ENCODE measurements at regions not wholly inside any gene's neighbourhood (a gene's known extent, or its start where the extent isn't known, plus 50 kb on each side); places are given as distances from the start of the nearest gene placed in this dataset.

- WGBS, 2 donors (ENCODE audit: low coverage in 1 of 2), result 100% methylated on average over 1 of the region's 1 CpG
- in situ Hi-C loops (cut with MboI; ENCODE audit: low pct_ligation_motif_present in 1 of 4, low pct_unique_long_range_greater_than_20kb in 1 of 4, low sequenced_read_pairs in 3 of 4) (no loop called here), intact Hi-C loops (cut with DNase I; ENCODE audit: low total_unique reads) (no loop called here)
- TF ChIP-seq CTCF (IDR thresholded peaks at IDR 0.05) (no peak), POLR2A (IDR thresholded peaks at IDR 0.05) (no peak), POLR2AphosphoS5 (IDR thresholded peaks at IDR 0.05) (no peak), EP300 (IDR thresholded peaks at IDR 0.05; ENCODE audit: low read depth) (no peak)
- no peak for DNase-seq
- Histone ChIP-seq H3K4me1 (no peaks in the 10 kb centered on the region), H3K9me3 (peaks cover 0 to 4% of the 10 kb centered on the region in 2 donors), H3K36me3 (no peaks in the 10 kb centered on the region), H3K4me3 (no peak overlapping the region), H3K27ac (no peak overlapping the region), H3K27me3 (no peaks in the 10 kb centered on the region)
These were observed 390.3 kb downstream of the HHIPL2 start for GRCh38 chr1:222157612-222158011.

- TF ChIP-seq CTCF (IDR thresholded peaks at IDR 0.05) (no peak), EP300 (IDR thresholded peaks at IDR 0.05; ENCODE audit: low read depth) (no peak), POLR2A (IDR thresholded peaks at IDR 0.05) (no peak), POLR2AphosphoS5 (IDR thresholded peaks at IDR 0.05) (no peak)
- Histone ChIP-seq H3K4me3 (no peak overlapping the region), H3K4me1 (peaks cover 0 to 2% (median 0%) of the 10 kb centered on the region in 4 donors), H3K27me3 (no peaks in the 10 kb centered on the region), H3K27ac (no peak overlapping the region), H3K36me3 (no peaks in the 10 kb centered on the region), H3K9me3 (peaks cover 4 to 5% of the 10 kb centered on the region in 2 donors)
- DNase-seq, result no peak
- WGBS, 2 donors (ENCODE audit: low coverage in 1 of 2), result 44 to 53% methylated on average over 1 of the region's 1 CpG
- intact Hi-C loops (cut with DNase I; ENCODE audit: low total_unique reads) (no loop called here), in situ Hi-C loops (cut with MboI; ENCODE audit: low pct_ligation_motif_present in 1 of 4, low pct_unique_long_range_greater_than_20kb in 1 of 4, low sequenced_read_pairs in 3 of 4) (no loop called here)
These were observed 398.3 kb upstream of the DUSP10 start for GRCh38 chr1:222140206-222140605.

GRCh38 chr1:222138095-222138494 lies 396.2 kb upstream of the DUSP10 start:
- Histone ChIP-seq H3K27ac (no peak overlapping the region), H3K27me3 (no peaks in the 10 kb centered on the region), H3K36me3 (no peaks in the 10 kb centered on the region), H3K9me3 (peaks cover 7 to 10% of the 10 kb centered on the region in 2 donors), H3K4me1 (peaks cover 0 to 2% (median 0%) of the 10 kb centered on the region in 4 donors), H3K4me3 (no peak overlapping the region)
- TF ChIP-seq POLR2A (IDR thresholded peaks at IDR 0.05) (no peak), EP300 (IDR thresholded peaks at IDR 0.05; ENCODE audit: low read depth) (no peak), POLR2AphosphoS5 (IDR thresholded peaks at IDR 0.05) (no peak), CTCF (IDR thresholded peaks at IDR 0.05) (no peak)
- in situ Hi-C loops (cut with MboI; ENCODE audit: low pct_ligation_motif_present in 1 of 4, low pct_unique_long_range_greater_than_20kb in 1 of 4, low sequenced_read_pairs in 3 of 4) (no loop called here), intact Hi-C loops (cut with DNase I; ENCODE audit: low total_unique reads) (no loop called here)
- no peak for DNase-seq
- WGBS, 2 donors (ENCODE audit: low coverage in 1 of 2), result 88% methylated on average over 15 of the region's 15 CpGs

GRCh38 chr1:222136869-222137268 lies 395.0 kb upstream of the DUSP10 start:
- intact Hi-C loops (cut with DNase I; ENCODE audit: low total_unique reads), result no loop called here
- no peaks in the 10 kb centered on the region for H3K36me3 ChIP-seq

More at GRCh38 chr1:222136869-222137268, 395.0 kb upstream of the DUSP10 start:
- Histone ChIP-seq H3K27me3 (no peaks in the 10 kb centered on the region), H3K4me3 (no peak overlapping the region), H3K4me1 (peaks cover 0 to 2% (median 0%) of the 10 kb centered on the region in 4 donors), H3K27ac (no peak overlapping the region), H3K9me3 (peaks cover 5 to 7% of the 10 kb centered on the region in 2 donors)
- in situ Hi-C loops (cut with MboI; ENCODE audit: low pct_ligation_motif_present in 1 of 4, low pct_unique_long_range_greater_than_20kb in 1 of 4, low sequenced_read_pairs in 3 of 4), result no loop called here
- DNase-seq, result no peak
- 36 to 44% methylated on average over 1 of the region's 1 CpG for WGBS, 2 donors (ENCODE audit: low coverage in 1 of 2)
- TF ChIP-seq POLR2AphosphoS5 (IDR thresholded peaks at IDR 0.05), result no peak
- TF ChIP-seq POLR2A (IDR thresholded peaks at IDR 0.05), result no peak
- no peak for TF ChIP-seq CTCF (IDR thresholded peaks at IDR 0.05)
- no peak for TF ChIP-seq EP300 (IDR thresholded peaks at IDR 0.05; ENCODE audit: low read depth)
